GM23248 (cell line): ENCODE measurements at regions not wholly inside any gene's neighbourhood (a gene's known extent, or its start where the extent isn't known, plus 50 kb on each side); places are given as distances from the start of the nearest gene placed in this dataset.
A peak's percentile ranks its signal among the peaks of the same experiment; 100 is the strongest.

Experiments used
- DNase-seq: peaks from one replicate; pipeline ENCODE4 v3.0.0-alpha.2; 2015
- H2AFZ ChIP-seq: fragments of 200-600 bp; sonication (generic); 2 replicates; pipeline ENCODE4 v1.6.1; 2016; ENCODE audit warnings: antibody characterized with exemption
- H3F3A ChIP-seq: fragments of 200-600 bp; sonication (generic); 2 replicates; pipeline ENCODE4 v1.6.1; 2016; ENCODE audit warnings: mild to moderate bottlenecking, antibody characterized with exemption, mixed run types; ENCODE audit not compliant: insufficient read depth
- H3K27ac ChIP-seq: fragments of 200-600 bp; sonication (generic); 2 replicates; pipeline ENCODE4 v1.5.1; 2016; ENCODE audit warnings: mild to moderate bottlenecking
- H3K27me3 ChIP-seq: fragments of 200-600 bp; sonication (generic); replicated peaks from 2 replicates; pipeline ENCODE4 v1.6.1; 2016; ENCODE audit warnings: mild to moderate bottlenecking; ENCODE audit not compliant: insufficient read depth
- H3K36me3 ChIP-seq: fragments of 200-600 bp; sonication (generic); 2 replicates; pipeline ENCODE4 v1.6.1; 2016; ENCODE audit warnings: low read depth, mild to moderate bottlenecking
- H3K4me1 ChIP-seq: fragments of 200-600 bp; sonication (generic); 2 replicates; pipeline ENCODE4 v1.6.1; 2016; ENCODE audit warnings: mild to moderate bottlenecking; ENCODE audit not compliant: insufficient read depth
- H3K4me2 ChIP-seq: fragments of 200-600 bp; sonication (generic); one replicate; pipeline ENCODE4 v1.6.1; 2016; ENCODE audit warnings: mild to moderate bottlenecking; ENCODE audit not compliant: unreplicated experiment
- H3K4me3 ChIP-seq: fragments of 200-600 bp; sonication (generic); 2 replicates; pipeline ENCODE4 v1.5.1; 2016; ENCODE audit warnings: mild to moderate bottlenecking
- H3K79me2 ChIP-seq: fragments of 200-600 bp; sonication (generic); 2 replicates; pipeline ENCODE4 v1.6.1; 2016; ENCODE audit warnings: mild to moderate bottlenecking; ENCODE audit not compliant: insufficient read depth
- H3K9ac ChIP-seq: fragments of 200-600 bp; sonication (generic); 2 replicates; pipeline ENCODE4 v1.6.1; 2016; ENCODE audit warnings: mild to moderate bottlenecking
- H3K9me2 ChIP-seq: fragments of 200-600 bp; sonication (generic); 2 replicates; pipeline ENCODE4 v1.6.1; 2016; ENCODE audit warnings: mixed run types, mild to moderate bottlenecking, moderate library complexity; ENCODE audit not compliant: insufficient read depth
- H3K9me3 ChIP-seq: fragments of 200-600 bp; sonication (generic); one replicate; pipeline ENCODE4 v1.6.1; 2017; ENCODE audit warnings: low read depth
- H4K20me1 ChIP-seq: fragments of 200-600 bp; sonication (generic); 2 replicates; pipeline ENCODE4 v1.6.0; 2016; ENCODE audit not compliant: insufficient read depth
- EZH2 ChIP-seq: fragments of 200-600 bp; sonication (generic); IDR thresholded peaks from 2 replicates; pipeline ENCODE4 v1.6.1; 2018; ENCODE audit warnings: antibody characterized with exemption, mild to moderate bottlenecking; ENCODE audit not compliant: insufficient read depth, poor library complexity, severe bottlenecking
- EZH2phosphoT487 ChIP-seq: fragments of 200-600 bp; sonication (generic); IDR thresholded peaks from 2 replicates; pipeline ENCODE4 v1.6.1; 2018; ENCODE audit warnings: antibody characterized with exemption, moderate library complexity, mild to moderate bottlenecking, low read depth; ENCODE audit not compliant: insufficient read depth
- WGBS, 2 experiments: methylation state at CpG; one replicate each; pipeline ENCODE4 v1.1.6; 2015 to 2017; ENCODE audit warnings: low lambda C conversion rate in 2 of 2, low coverage in 1 of 2; ENCODE audit errors: missing lambda C conversion rate in 2 of 2; 5-methylcytosine and 5-hydroxymethylcytosine counted together
- in situ Hi-C: fragments of 300-500 bp; cut with MboI; formaldehyde crosslinking; loops from 2 replicates; pipeline ENCODE4 v1.15.0; 2020

- no peak overlapping the region for H2AFZ ChIP-seq
- H3K4me3 ChIP-seq, result no peak overlapping the region
- no peaks in the 10 kb centered on the region for H4K20me1 ChIP-seq
- no peaks in the 10 kb centered on the region for H3K9me3 ChIP-seq
- H3K4me2 ChIP-seq, result no peak overlapping the region
- H3K9ac ChIP-seq, result no peak overlapping the region
- H3K4me1 ChIP-seq, result no peaks in the 10 kb centered on the region
- H3K36me3 ChIP-seq, result no peaks in the 10 kb centered on the region
- in situ Hi-C loops, result loop anchor here (25.0 kb wide), 1 partner anchor 1087 kb away; the partner anchor contains the start of gene ALCAM
- no peaks in the 10 kb centered on the region for H3K27me3 ChIP-seq
- H3K9me2 ChIP-seq, result no peaks in the 10 kb centered on the region
- H3K79me2 ChIP-seq, result no peaks in the 10 kb centered on the region
- TF ChIP-seq EZH2 (no peak), EZH2phosphoT487 (no peak)
- no peak overlapping the region for H3K27ac ChIP-seq
- H3F3A ChIP-seq, result peaks cover 5% of the 10 kb centered on the region; the same call in 1 of the 2 replicates
- no peak for DNase-seq
These were observed 1091.5 kb upstream of the ALCAM start for GRCh38 chr3:104275199-104275598.

GRCh38 chr3:104279617-104280016 lies 1087.1 kb upstream of the ALCAM start:
- H3K27me3 ChIP-seq, result no peaks in the 10 kb centered on the region
- peak; percentile 71 for DNase-seq
- H3K4me2 ChIP-seq, result peak overlapping the region; percentile 56
- H3K9me2 ChIP-seq, result no peaks in the 10 kb centered on the region
- H3K27ac ChIP-seq, result peak overlapping the region; percentile 17; the same call in 1 of the 2 replicates
- TF ChIP-seq EZH2phosphoT487 (no peak), EZH2 (no peak)
- H3F3A ChIP-seq, result peaks cover 5% of the 10 kb centered on the region; the same call in 1 of the 2 replicates
- H4K20me1 ChIP-seq, result no peaks in the 10 kb centered on the region
- H2AFZ ChIP-seq, result peak overlapping the region; percentile 81
- no peaks in the 10 kb centered on the region for H3K36me3 ChIP-seq
- WGBS, 2 experiments, result 0 to 3% methylated on average over 1 of the region's 1 CpG
- peak overlapping the region; percentile 54 for H3K9ac ChIP-seq
- H3K9me3 ChIP-seq, result no peaks in the 10 kb centered on the region
- in situ Hi-C loops, result loop anchor here (25.0 kb wide), 1 partner anchor 1083 kb away; the partner anchor contains the start of gene ALCAM
- no peaks in the 10 kb centered on the region for H3K79me2 ChIP-seq
- H3K4me3 ChIP-seq, result peak overlapping the region; percentile 54
- H3K4me1 ChIP-seq, result no peaks in the 10 kb centered on the region

GRCh38 chr3:104281713-104282112 lies 1085.0 kb upstream of the ALCAM start:
- no peaks in the 10 kb centered on the region for H3K79me2 ChIP-seq
- H3K9me3 ChIP-seq, result no peaks in the 10 kb centered on the region
- no peaks in the 10 kb centered on the region for H3K27me3 ChIP-seq
- DNase-seq, result no peak
- no peak overlapping the region for H3K4me3 ChIP-seq
- no peak overlapping the region for H2AFZ ChIP-seq
- no peaks in the 10 kb centered on the region for H3K9me2 ChIP-seq
- H3K4me2 ChIP-seq, result no peak overlapping the region
- TF ChIP-seq EZH2, result no peak
- TF ChIP-seq EZH2phosphoT487, result no peak
- no peaks in the 10 kb centered on the region for H4K20me1 ChIP-seq
- no peaks in the 10 kb centered on the region for H3K4me1 ChIP-seq
- in situ Hi-C loops, result loop anchor here (25.0 kb wide), 1 partner anchor 1081 kb away; the partner anchor contains the start of gene ALCAM
- H3K36me3 ChIP-seq, result no peaks in the 10 kb centered on the region
- no peak overlapping the region for H3K27ac ChIP-seq
- 52 to 63% methylated on average over 3 of the region's 3 CpGs for WGBS, 2 experiments
- H3F3A ChIP-seq, result peaks cover 5% of the 10 kb centered on the region; the same call in 1 of the 2 replicates
- H3K9ac ChIP-seq, result no peak overlapping the region

- DNase-seq, result no peak
- H3K27ac ChIP-seq, result no peak overlapping the region
- no peaks in the 10 kb centered on the region for H3F3A ChIP-seq
- H3K27me3 ChIP-seq, result no peaks in the 10 kb centered on the region
- H3K9me3 ChIP-seq, result no peaks in the 10 kb centered on the region
- H3K36me3 ChIP-seq, result no peaks in the 10 kb centered on the region
- in situ Hi-C loops, result loop anchor here (25.0 kb wide), 1 partner anchor 1076 kb away; the partner anchor contains the start of gene ALCAM
- no peak overlapping the region for H3K9ac ChIP-seq
- 69 to 71% methylated on average over 4 to 5 of the region's 5 CpGs for WGBS, 2 experiments
- H3K4me1 ChIP-seq, result 0 out of 2 replicates have a peak, but pooled peaks cover 8% of the 10 kb centered on the region
- no peaks in the 10 kb centered on the region for H4K20me1 ChIP-seq
- H3K9me2 ChIP-seq, result no peaks in the 10 kb centered on the region
- H3K4me3 ChIP-seq, result no peak overlapping the region
- H3K79me2 ChIP-seq, result no peaks in the 10 kb centered on the region
- no peak overlapping the region for H3K4me2 ChIP-seq
- TF ChIP-seq EZH2, result no peak
- no peak overlapping the region for H2AFZ ChIP-seq
These were observed 1080.1 kb upstream of the ALCAM start for GRCh38 chr3:104286645-104287044.
